ENCODE measurements at regions not wholly inside any gene's neighbourhood (a gene's known extent, or its start where the extent isn't known, plus 50 kb on each side); places are given as distances from the start of the nearest gene placed in this dataset.
"Not testable (repeated sequence)": the region's sequence is repeated elsewhere in the genome, so short reads cannot be mapped to it uniquely, and the experiment has no call there.

- no peak for DNase-seq
Measured at GRCh38 chr1:91148641-91149069, 126.8 kb upstream of the ZNF644 start.

GRCh38 chr1:91141858-91142257 lies 120.0 kb upstream of the ZNF644 start:
- DNase-seq = no peak

- DNase-seq = no peak
Measured at GRCh38 chr1:91138959-91139358, 117.1 kb upstream of the ZNF644 start.

GRCh38 chr1:91137173-91137852 lies 115.5 kb upstream of the ZNF644 start:
- no peak for DNase-seq

- DNase-seq = no peak
Measured at GRCh38 chr1:91135799-91136198, 114.0 kb upstream of the ZNF644 start.

GRCh38 chr1:91133248-91133647 lies 111.4 kb upstream of the ZNF644 start:
- no peak for DNase-seq

- DNase-seq = no peak
Measured at GRCh38 chr1:91130256-91130985, 108.6 kb upstream of the ZNF644 start.

- no peak for DNase-seq
Measured at GRCh38 chr1:91129458-91129857, 107.6 kb upstream of the ZNF644 start.

GRCh38 chr1:91129017-91129416 lies 107.2 kb upstream of the ZNF644 start:
- no peak for DNase-seq

GRCh38 chr1:91124989-91125417 lies 103.2 kb upstream of the ZNF644 start:
- DNase-seq = no peak

GRCh38 chr1:91124290-91124985 lies 102.6 kb upstream of the ZNF644 start:
- DNase-seq = no peak

- no peak for DNase-seq
Measured at GRCh38 chr1:91123773-91124172, 101.9 kb upstream of the ZNF644 start.

- no peak for DNase-seq
Measured at GRCh38 chr1:91123319-91123718, 101.5 kb upstream of the ZNF644 start.

GRCh38 chr1:91122106-91122717 lies 100.4 kb upstream of the ZNF644 start:
- no peak for DNase-seq

- no peak for DNase-seq
Measured at GRCh38 chr1:91121366-91121765, 99.5 kb upstream of the ZNF644 start.

- DNase-seq = no peak
Measured at GRCh38 chr1:91120936-91121335, 99.1 kb upstream of the ZNF644 start.

- no peak for DNase-seq
Measured at GRCh38 chr1:91120421-91120820, 98.6 kb upstream of the ZNF644 start.

- DNase-seq = no peak
Measured at GRCh38 chr1:91104712-91105111, 82.9 kb upstream of the ZNF644 start.

GRCh38 chr1:91101328-91101727 lies 79.5 kb upstream of the ZNF644 start:
- DNase-seq = no peak

- DNase-seq = no peak
Measured at GRCh38 chr1:91099746-91100621, 78.1 kb upstream of the ZNF644 start.

- DNase-seq = no peak
Measured at GRCh38 chr1:91098299-91098906, 76.6 kb upstream of the ZNF644 start.

- not testable (repeated sequence) for DNase-seq
Measured at GRCh38 chr1:91095321-91095720, 73.5 kb upstream of the ZNF644 start.
